Activated T-helper 1 cell treated with anti-CD3 and anti-CD28 coated beads, Interleukin-12 subunit alpha, Interleukin-12 subunit beta, Interleukin-2, Interleukin-4 antibody, amounts not matched to agents 30 ng/mL and 10 ng/mL and 1 ng/mL, durations not matched to agents 14 hours and 24 hours and 36 hours (primary cell): ENCODE measurements at regions not wholly inside any gene's neighbourhood (a gene's known extent, or its start where the extent isn't known, plus 50 kb on each side); places are given as distances from the start of the nearest gene placed in this dataset.
"Not testable (repeated sequence)": the region's sequence is repeated elsewhere in the genome, so short reads cannot be mapped to it uniquely, and the experiment has no call there.

Source experiments
- DNase-seq: peaks from one replicate; pipeline ENCODE4 v3.0.0; 2021; ENCODE audit warnings: low spot score
- H3K27ac Mint-ChIP-seq: one replicate; pipeline ENCODE4 v1.8.0; 2021; ENCODE audit warnings: mild to moderate bottlenecking, mixed read lengths
- H3K27me3 Mint-ChIP-seq: one replicate; pipeline ENCODE4 v1.8.0; 2022; ENCODE audit warnings: mild to moderate bottlenecking, moderate library complexity, mixed read lengths; ENCODE audit not compliant: insufficient read depth
- H3K36me3 Mint-ChIP-seq: one replicate; pipeline ENCODE4 v1.8.0; 2021; ENCODE audit warnings: low read depth, mixed read lengths
- H3K4me1 Mint-ChIP-seq: one replicate; pipeline ENCODE4 v1.8.0; 2021; ENCODE audit warnings: low read depth, mixed read lengths
- H3K4me3 Mint-ChIP-seq: one replicate; pipeline ENCODE4 v1.8.0; 2021; ENCODE audit warnings: mild to moderate bottlenecking, moderate library complexity, mixed read lengths
- H3K9me3 Mint-ChIP-seq: one replicate; pipeline ENCODE4 v1.8.0; 2021; ENCODE audit warnings: mixed read lengths
- intact Hi-C: fragments of 100-400 bp; cut with micrococcal nuclease; formaldehyde crosslinking; loops from one replicate; pipeline ENCODE4 v1.15.1; 2024

DNA sequence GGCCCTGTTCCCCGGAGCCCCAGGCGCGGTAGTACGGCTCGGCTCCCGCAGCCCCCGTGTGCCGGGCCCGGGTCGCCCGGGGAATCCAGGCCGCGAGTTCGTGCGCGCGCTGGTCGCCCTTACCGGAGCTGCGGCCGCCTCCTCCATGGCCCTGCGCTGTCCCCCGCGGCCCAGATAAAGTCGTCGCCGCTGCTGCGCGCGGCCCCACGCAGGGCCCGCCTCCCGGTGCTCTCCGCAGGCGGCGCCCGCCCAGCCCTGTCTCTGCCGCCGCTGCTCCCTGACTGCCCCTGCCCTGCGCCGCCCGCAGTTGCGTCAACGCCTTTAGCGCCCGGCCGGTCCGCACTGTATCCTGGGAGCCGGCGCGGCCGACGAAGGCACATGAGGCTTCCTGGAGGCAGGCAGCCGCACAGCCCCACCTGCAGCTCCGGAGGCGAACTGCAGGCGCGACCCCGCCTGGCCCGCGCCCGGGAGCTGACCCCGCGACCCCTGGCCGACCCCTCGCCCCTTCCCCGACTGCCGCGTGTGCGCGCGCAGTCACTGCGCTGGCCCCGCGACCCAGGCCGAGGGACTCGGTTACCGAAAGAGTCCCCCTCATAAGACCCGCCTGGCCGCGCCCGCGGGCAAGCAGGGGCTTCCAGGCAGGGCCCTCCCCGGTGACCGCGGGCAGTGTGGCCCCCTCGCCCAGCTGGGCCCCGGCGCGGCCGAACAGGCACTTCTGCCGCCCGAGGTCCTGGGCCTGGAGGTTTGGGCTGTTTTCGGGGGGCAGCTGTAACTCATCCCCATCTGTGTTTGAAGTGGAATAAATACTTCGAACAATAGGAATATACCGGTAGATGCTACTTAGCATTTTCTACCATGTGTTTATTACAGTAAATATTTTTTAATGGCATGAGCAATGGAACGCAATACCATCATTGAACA lies 127.1 kb upstream of the ZNF746 start:
- Mint-ChIP-seq H3K9me3 (no peaks in the 10 kb centered on the region), H3K36me3 (peaks cover 19% of the 10 kb centered on the region), H3K4me3 (peak overlapping the region; percentile 89), H3K27me3 (peaks cover 6% of the 10 kb centered on the region), H3K4me1 (peaks cover 32% of the 10 kb centered on the region), H3K27ac (peak overlapping the region; percentile 83)
- intact Hi-C loops: loop anchor here (1.0 to 10.0 kb wide), 14 partner anchors 24 to 1460 kb away; partner anchors contain the start of genes ACTR3C, AGAP3, FASTK and LRRC61
- DNase-seq: peak; percentile 91

- H3K4me1 Mint-ChIP-seq: peaks cover 32% of the 10 kb centered on the region
- intact Hi-C loops: loop anchor here (1.0 to 10.0 kb wide), 13 partner anchors 24 to 1461 kb away; partner anchors contain the start of genes ACTR3C, AGAP3, FASTK and LRRC61
- H3K27me3 Mint-ChIP-seq: peaks cover 6% of the 10 kb centered on the region
- peak; percentile 31 for DNase-seq
- H3K9me3 Mint-ChIP-seq: no peaks in the 10 kb centered on the region
- H3K36me3 Mint-ChIP-seq: peaks cover 26% of the 10 kb centered on the region
- peak overlapping the region; percentile 95 for H3K4me3 Mint-ChIP-seq
- peak overlapping the region; percentile 86 for H3K27ac Mint-ChIP-seq
These were observed 126.4 kb upstream of the ZNF746 start for GRCh38 chr7:149624006-149624405.

DNA sequence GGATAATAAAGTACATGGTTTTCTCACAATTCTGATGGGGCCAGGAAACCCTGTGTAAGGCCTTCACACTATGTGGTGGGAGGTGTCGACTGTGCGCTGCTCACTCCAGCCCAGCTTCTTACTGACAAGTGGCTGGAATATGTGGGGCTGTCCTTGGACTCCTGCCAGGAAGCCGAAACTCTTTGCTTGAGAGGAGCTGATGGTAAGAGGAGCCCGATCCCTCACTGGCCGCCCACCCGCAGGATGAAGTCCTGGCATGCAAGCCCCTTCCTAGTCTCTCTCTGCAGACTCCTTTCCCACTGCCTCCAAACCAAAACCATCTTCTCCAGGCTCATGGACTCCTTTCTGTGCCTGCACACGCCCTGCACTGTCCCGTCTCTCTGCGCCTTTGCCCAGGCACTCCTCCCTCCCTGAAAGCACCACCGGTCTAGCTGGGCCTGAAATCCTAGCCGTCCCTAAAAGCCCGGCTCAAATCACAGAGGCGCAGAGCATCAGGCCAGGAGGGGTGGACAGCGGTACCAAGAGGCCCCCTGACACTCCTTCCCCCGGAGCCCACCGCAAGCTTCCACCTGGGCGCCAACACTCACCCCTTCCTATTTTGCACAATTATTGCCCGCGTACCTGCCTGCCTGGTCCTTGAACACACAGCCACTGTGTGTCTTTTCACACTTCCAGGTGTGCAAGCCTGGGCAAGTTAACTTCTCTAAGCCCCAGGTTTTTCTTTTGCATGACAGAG lies 125.8 kb upstream of the ZNF746 start:
- peak overlapping the region; percentile 95 for H3K4me3 Mint-ChIP-seq
- not testable (repeated sequence) for H3K27me3 Mint-ChIP-seq, H3K9me3 Mint-ChIP-seq, DNase-seq
- peak overlapping the region; percentile 86 for H3K27ac Mint-ChIP-seq
- H3K4me1 Mint-ChIP-seq: peaks cover 32% of the 10 kb centered on the region
- intact Hi-C loops: loop anchor here (5.0 to 10.0 kb wide), 4 partner anchors 429 to 1461 kb away; partner anchors contain the start of genes ACTR3C, AGAP3, FASTK and LRRC61
- H3K36me3 Mint-ChIP-seq: peaks cover 28% of the 10 kb centered on the region

- H3K9me3 Mint-ChIP-seq: no peaks in the 10 kb centered on the region
- peaks cover 32% of the 10 kb centered on the region for H3K4me1 Mint-ChIP-seq
- DNase-seq: no peak
- no peak overlapping the region for H3K27ac Mint-ChIP-seq
- peak overlapping the region; percentile 95 for H3K4me3 Mint-ChIP-seq
- intact Hi-C loops: loop anchor here (5.0 to 10.0 kb wide), 4 partner anchors 428 to 1462 kb away; partner anchors contain the start of genes ACTR3C, AGAP3, FASTK and LRRC61
- H3K36me3 Mint-ChIP-seq: peaks cover 34% of the 10 kb centered on the region
- peaks cover 4% of the 10 kb centered on the region for H3K27me3 Mint-ChIP-seq
These were observed 125.0 kb upstream of the ZNF746 start for GRCh38 chr7:149622444-149623210.

DNA sequence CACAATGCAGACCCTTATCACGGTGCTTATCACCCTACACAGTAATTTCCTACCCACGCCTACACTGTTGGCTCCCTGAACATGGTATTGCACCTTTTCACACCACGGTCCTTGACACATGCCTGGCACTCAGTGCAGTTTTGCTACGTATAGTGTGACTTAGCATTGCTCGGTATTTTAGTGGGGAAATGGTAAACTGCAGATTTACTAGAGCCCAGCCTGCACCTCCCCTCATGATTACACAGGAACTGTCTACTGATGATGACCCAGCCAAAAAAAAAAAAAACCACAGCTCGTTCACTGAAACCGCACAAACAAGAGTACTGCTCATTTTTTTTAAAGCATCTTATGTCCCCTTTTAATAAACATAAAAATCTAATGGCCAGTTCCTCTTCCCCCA lies 124.2 kb upstream of the ZNF746 start:
- H3K27ac Mint-ChIP-seq: no peak overlapping the region
- H3K9me3 Mint-ChIP-seq: no peaks in the 10 kb centered on the region
- intact Hi-C loops: loop anchor here (5.0 to 10.0 kb wide), 4 partner anchors 427 to 1463 kb away; partner anchors contain the start of genes ACTR3C, AGAP3, FASTK and LRRC61
- H3K36me3 Mint-ChIP-seq: peaks cover 42% of the 10 kb centered on the region
- DNase-seq: no peak
- peaks cover 4% of the 10 kb centered on the region for H3K27me3 Mint-ChIP-seq
- H3K4me3 Mint-ChIP-seq: peak overlapping the region; percentile 5
- H3K4me1 Mint-ChIP-seq: peaks cover 32% of the 10 kb centered on the region

GRCh38 chr7:149620961-149621360 lies 123.4 kb upstream of the ZNF746 start:
- H3K9me3 Mint-ChIP-seq: no peaks in the 10 kb centered on the region
- peaks cover 2% of the 10 kb centered on the region for H3K27me3 Mint-ChIP-seq
- H3K36me3 Mint-ChIP-seq: peaks cover 50% of the 10 kb centered on the region
- no peak overlapping the region for H3K27ac Mint-ChIP-seq
- peaks cover 32% of the 10 kb centered on the region for H3K4me1 Mint-ChIP-seq
- H3K4me3 Mint-ChIP-seq: no peak overlapping the region
- intact Hi-C loops: loop anchor here (5.0 to 10.0 kb wide), 4 partner anchors 426 to 1464 kb away; partner anchors contain the start of genes ACTR3C, AGAP3, FASTK and LRRC61
- no peak for DNase-seq

- no peak for DNase-seq
- H3K36me3 Mint-ChIP-seq: peaks cover 78% of the 10 kb centered on the region
- intact Hi-C loops: no loop called here
- peaks cover 11% of the 10 kb centered on the region for H3K4me1 Mint-ChIP-seq
- no peaks in the 10 kb centered on the region for H3K27me3 Mint-ChIP-seq
- H3K4me3 Mint-ChIP-seq: no peak overlapping the region
- no peak overlapping the region for H3K27ac Mint-ChIP-seq
- no peaks in the 10 kb centered on the region for H3K9me3 Mint-ChIP-seq
These were observed 119.3 kb upstream of the ZNF746 start for GRCh38 chr7:149616898-149617297.

DNA sequence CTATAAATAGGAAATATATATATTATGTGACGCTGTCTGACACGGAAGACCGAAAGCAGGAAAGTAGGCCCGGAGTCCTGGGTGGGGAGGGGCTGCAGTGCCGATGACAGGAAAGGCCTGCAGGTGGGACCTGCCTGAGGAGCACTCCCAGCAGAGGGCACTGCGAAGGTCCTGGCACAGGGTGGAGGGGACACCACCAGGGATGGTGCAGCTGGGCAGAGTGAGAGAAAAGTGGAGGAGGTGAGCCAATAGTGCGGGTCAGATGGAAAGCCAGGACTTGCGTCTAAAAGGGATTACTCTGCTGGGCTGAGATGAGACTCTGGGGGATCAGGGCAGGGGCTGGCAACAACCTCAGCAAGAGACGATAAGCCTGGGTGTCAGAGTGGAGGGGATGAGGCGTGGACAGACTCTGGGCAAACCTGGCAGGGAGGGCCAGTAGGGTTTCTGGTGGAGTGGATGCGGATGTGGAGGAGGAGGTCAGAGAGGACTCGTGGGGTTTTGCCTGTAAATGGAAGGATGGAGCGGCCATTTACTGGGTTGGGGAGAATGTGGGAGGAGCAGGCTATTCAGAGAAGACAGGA lies 118.2 kb upstream of the ZNF746 start:
- H3K27ac Mint-ChIP-seq: no peak overlapping the region
- no peak overlapping the region for H3K4me3 Mint-ChIP-seq
- H3K9me3 Mint-ChIP-seq: no peaks in the 10 kb centered on the region
- peaks cover 1% of the 10 kb centered on the region for H3K4me1 Mint-ChIP-seq
- no peak for DNase-seq
- peaks cover 82% of the 10 kb centered on the region for H3K36me3 Mint-ChIP-seq
- no peaks in the 10 kb centered on the region for H3K27me3 Mint-ChIP-seq
- intact Hi-C loops: no loop called here

GRCh38 chr7:149610441-149611011 lies 112.9 kb upstream of the ZNF746 start:
- no peaks in the 10 kb centered on the region for H3K9me3 Mint-ChIP-seq
- H3K27me3 Mint-ChIP-seq: peaks cover 3% of the 10 kb centered on the region
- intact Hi-C loops: no loop called here
- DNase-seq: no peak
- H3K4me3 Mint-ChIP-seq: no peak overlapping the region
- H3K4me1 Mint-ChIP-seq: no peaks in the 10 kb centered on the region
- H3K27ac Mint-ChIP-seq: no peak overlapping the region
- H3K36me3 Mint-ChIP-seq: peaks cover 79% of the 10 kb centered on the region

GRCh38 chr7:149608168-149608567 lies 110.6 kb upstream of the ZNF746 start:
- Mint-ChIP-seq H3K4me3 (no peak overlapping the region), H3K4me1 (no peaks in the 10 kb centered on the region), H3K27ac (no peak overlapping the region), H3K36me3 (peaks cover 68% of the 10 kb centered on the region), H3K27me3 (peaks cover 3% of the 10 kb centered on the region), H3K9me3 (no peaks in the 10 kb centered on the region)
- intact Hi-C loops: no loop called here
- DNase-seq: no peak

DNA sequence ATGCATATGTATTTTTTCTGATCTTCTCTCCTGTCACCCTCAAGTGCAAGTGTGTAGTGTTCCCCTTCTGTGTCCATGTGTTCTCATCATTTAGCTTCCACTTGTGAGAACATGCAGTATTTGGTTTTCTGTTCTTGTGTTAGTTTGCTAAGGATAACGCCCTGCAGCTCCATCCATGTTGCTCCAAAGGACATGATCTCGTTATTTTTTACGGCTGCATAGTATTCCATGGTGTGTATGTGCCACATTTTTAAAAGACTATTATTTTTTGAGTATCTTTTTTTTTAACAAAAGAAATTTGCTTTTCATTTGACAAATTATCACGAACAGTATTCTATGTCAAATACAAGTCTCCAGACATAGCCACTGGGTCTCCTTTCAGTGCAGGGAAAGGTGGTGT lies 110.1 kb upstream of the ZNF746 start:
- H3K4me3 Mint-ChIP-seq: no peak overlapping the region
- H3K27me3 Mint-ChIP-seq: peaks cover 3% of the 10 kb centered on the region
- H3K27ac Mint-ChIP-seq: no peak overlapping the region
- H3K36me3 Mint-ChIP-seq: peaks cover 65% of the 10 kb centered on the region
- DNase-seq: no peak
- no peaks in the 10 kb centered on the region for H3K4me1 Mint-ChIP-seq
- no peaks in the 10 kb centered on the region for H3K9me3 Mint-ChIP-seq
- intact Hi-C loops: no loop called here

DNA sequence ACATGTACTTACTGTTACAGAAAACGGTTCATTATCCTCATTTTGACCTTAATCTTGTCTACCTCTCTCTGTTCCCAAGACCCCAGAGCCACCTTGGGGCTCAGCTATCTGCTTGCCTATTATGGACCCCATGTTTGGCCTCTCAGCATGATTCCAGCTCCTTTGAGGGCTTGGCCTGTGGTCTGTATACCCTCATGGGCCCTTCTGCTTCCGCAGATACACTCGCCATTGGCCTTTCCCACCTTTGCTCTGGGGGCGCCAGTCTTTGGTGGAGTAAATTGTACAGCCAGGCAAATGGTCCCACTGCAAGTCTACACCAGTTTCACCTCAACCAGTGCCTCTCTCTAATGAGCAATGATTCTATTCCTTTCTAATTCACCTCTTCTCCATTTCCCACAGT lies 109.2 kb upstream of the ZNF746 start:
- peaks cover 4% of the 10 kb centered on the region for H3K4me1 Mint-ChIP-seq
- no peak overlapping the region for H3K27ac Mint-ChIP-seq
- intact Hi-C loops: no loop called here

More for the DNA sequence above, 109.2 kb upstream of the ZNF746 start:
- Mint-ChIP-seq H3K9me3 (no peaks in the 10 kb centered on the region), H3K27me3 (peaks cover 3% of the 10 kb centered on the region), H3K36me3 (peaks cover 63% of the 10 kb centered on the region), H3K4me3 (no peak overlapping the region)
- DNase-seq: no peak
